Left renal cortex interstitium (tissue), 4 donors: ENCODE measurements at regions not wholly inside any gene's neighbourhood (a gene's known extent, or its start where the extent isn't known, plus 50 kb on each side); places are given as distances from the start of the nearest gene placed in this dataset.
"Not testable (repeated sequence)": the region's sequence is repeated elsewhere in the genome, so short reads cannot be mapped to it uniquely, and the experiment has no call there.

Source experiments
- DNase-seq, 4 donors: peaks; one replicate each; pipeline ENCODE4 v3.0.0-alpha.2; 2013; ENCODE audit warnings: low read depth in 4 of 4, low spot score in 2 of 4, missing footprints in 1 of 4

GRCh38 chrX:34279866-34280560 is 147.9 kb upstream of the FAM47A start:
- no peak for DNase-seq

DNA sequence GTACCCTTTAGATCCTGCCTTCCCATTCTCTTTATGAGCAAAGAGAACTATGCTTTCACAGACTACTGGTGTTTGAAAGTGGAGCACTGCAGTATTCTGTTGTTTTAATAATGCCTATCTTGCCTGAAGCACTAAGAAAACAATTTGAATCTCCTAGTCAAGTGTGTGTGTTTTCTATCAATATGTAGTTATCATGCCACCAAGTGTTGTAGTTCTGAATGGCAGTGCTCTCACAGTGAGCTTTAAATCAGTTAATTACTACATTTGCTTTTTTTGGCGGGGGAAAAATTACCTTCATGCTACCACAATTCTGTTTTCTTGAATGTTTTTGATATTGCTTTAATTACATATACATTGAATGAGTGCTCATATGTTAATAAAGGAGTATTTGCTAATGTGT is 143.6 kb upstream of the FAM47A start:
- no peak for DNase-seq

DNA sequence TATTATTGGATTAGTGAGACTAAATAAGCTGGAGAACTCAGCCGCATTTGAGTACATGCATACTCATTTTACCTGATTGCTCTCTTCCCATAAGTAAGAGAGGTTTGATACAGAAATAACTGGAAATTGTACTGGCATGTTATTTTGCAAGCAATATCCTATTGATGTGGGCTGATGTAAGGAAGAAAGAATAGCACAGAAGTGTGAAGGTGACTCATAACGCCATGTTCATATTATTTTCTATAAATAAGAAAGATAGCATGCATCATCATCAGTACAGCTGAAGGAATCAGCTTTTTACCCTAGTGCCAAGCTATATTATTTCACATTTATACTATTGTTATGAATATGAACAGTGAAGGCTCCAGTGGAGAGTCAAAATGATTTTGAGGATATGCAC is 138.3 kb upstream of the FAM47A start:
- DNase-seq: no peak

DNA sequence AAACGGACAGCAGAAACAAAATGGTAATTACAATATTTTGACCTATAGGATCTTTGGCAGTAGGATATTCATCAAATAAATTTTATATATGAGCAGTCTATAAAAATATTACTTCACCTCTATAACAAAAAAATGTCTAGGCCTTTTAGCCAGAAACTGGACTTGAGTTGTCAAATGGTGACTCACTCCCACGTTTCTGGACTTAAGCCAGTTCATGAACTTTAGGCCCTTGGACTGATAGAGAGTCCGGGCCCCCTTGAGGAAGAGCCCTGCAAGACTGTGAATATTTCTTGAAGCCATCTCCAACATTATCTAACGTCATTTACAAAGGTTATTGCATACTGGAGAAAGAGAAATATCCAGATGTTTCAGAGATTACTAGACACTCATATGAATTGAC is 106.8 kb upstream of the FAM47A start:
- no peak for DNase-seq

DNA sequence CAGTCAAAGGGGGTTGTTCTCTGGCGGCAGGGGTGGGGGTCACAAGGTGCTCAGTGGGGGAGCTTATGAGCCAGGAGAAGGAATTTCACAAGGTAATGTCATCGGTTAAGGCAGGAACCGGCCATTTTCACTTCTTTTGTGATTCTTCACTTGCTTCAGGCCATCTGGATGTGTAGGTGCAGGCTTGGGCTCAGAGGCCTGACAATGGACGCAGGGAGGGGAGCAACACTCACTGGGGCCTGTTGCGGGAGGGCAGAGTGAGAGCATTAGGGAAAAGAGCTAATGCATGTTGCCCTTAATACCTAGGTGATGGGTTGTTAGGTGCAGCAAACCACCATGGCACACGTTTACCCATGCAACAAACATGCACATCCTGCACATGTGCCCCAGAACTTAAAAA is 98.0 kb upstream of the FAM47A start:
- not testable (repeated sequence) for DNase-seq

DNA sequence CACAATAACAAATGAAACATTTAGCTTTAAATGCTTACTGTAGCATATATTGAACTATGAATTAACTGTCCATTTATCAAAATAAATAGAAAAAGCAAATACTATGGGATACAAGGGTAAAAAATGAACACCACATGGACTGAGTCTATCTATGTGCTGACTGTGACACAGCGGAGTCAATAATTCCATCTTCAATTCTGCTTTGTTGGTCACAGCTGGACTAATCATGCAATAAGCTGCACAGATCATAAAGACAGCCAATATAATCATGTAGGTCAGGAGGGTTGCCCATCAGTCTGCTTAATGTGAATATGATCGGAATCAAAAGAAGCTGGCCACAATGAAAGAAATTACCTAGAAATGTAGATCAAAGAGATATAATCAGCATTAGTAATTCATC is 95.7 kb upstream of the FAM47A start:
- DNase-seq: no peak

DNA sequence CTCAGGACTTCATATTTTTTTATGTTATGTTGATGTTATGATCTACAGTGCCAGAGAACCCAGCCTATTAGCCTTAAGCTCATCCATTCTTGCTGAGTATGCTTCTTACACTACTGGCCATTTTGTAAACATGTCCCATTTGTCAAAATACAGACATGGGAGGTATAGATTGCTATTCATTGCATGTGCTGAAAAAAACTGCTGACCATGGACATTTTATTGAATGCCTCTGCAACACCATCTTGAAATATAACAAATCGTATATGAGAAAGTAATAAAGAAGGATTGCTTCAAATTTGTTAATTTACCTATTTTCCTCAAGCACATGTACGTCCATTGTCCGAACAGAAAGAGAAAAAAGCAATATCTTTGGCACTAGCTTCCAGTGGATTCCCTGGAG is 91.5 kb upstream of the FAM47A start:
- DNase-seq: no peak

GRCh38 chrX:34218063-34218462 is 85.9 kb upstream of the FAM47A start:
- no peak for DNase-seq

DNA sequence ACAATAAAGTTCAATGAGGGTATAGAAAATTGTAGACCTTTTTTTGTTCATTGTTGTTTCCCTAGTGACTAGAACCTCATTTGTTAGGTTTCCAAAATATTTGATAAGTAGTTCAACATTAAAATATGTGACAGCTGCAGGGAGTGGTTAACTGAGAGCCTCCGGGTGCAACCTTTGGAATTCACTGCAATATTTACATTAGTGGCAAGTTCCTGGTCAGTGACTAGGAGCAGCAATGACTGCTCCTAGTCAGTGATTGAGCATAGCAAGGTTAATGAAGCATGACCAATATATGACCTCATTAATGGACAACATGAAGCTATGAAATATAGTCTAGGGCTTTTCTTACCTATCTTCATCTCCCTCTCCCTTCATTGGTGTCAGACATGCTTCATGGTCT is 65.8 kb upstream of the FAM47A start:
- no peak for DNase-seq
